RPMI7951 (cell line): ENCODE measurements at regions not wholly inside any gene's neighbourhood (a gene's known extent, or its start where the extent isn't known, plus 50 kb on each side); places are given as distances from the start of the nearest gene placed in this dataset.
"Not testable (repeated sequence)": the region's sequence is repeated elsewhere in the genome, so short reads cannot be mapped to it uniquely, and the experiment has no call there.

Source experiments
- DNase-seq: peaks from one replicate; pipeline ENCODE4 v3.0.0-alpha.2; 2012; ENCODE audit warnings: low read depth

DNA sequence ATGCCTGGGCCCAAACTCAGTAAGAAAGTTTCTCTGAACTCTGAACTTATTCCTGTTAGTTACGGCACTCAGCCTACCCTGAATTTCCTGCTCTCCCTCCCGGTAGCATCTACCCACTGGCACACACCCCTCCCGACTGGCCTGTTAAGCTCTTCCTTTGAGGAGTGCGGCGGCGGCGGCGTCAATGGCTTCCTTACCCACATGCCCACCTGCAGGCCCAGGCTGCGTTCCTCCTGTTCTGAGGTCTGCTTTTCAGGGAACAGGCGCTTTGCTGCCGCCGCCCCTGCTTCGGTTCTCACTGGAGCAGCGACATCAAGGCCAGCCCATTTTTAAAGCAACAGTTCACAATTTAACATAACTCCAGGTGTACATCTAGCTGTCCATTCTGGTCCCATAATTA lies 432.4 kb downstream of the DCDC2C start:
- DNase-seq, result no peak

DNA sequence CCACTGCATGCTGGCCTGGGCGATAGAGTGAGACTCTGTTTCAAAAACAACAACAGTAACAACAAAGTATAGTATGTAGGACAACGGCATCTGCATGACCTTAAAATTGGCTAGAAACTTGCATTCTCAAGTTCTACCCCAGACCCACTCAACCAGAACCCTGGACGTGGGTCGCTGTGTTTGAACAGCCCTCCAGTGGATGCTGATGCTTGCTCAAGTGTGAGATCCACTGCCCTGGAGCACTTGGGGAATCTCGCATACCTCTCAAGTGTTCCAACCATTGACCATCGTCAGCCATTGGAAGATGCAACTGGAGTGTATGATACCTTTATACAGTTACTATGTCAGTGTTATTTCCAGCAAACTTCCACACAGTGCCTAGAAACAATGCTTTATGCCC lies 435.9 kb downstream of the DCDC2C start:
- DNase-seq, result no peak

DNA sequence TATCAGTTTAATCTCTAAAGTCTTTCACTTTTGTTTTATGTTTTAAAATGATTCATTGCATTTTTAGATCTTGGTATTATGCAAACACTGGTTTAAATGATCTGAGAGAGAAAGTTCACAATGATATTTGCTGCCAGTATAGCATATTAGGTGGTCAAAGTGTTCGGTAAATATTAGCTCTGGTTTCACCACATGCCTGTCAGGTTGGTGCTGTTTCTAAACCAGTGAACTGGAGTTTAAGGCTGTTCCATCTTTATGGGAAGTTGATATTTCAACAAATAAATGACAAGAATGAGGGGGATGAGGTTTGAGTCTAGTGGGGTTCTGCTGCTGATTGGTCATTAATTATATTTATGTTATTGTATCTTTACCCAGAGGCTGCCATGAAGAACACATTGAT lies 436.4 kb downstream of the DCDC2C start:
- no peak for DNase-seq

DNA sequence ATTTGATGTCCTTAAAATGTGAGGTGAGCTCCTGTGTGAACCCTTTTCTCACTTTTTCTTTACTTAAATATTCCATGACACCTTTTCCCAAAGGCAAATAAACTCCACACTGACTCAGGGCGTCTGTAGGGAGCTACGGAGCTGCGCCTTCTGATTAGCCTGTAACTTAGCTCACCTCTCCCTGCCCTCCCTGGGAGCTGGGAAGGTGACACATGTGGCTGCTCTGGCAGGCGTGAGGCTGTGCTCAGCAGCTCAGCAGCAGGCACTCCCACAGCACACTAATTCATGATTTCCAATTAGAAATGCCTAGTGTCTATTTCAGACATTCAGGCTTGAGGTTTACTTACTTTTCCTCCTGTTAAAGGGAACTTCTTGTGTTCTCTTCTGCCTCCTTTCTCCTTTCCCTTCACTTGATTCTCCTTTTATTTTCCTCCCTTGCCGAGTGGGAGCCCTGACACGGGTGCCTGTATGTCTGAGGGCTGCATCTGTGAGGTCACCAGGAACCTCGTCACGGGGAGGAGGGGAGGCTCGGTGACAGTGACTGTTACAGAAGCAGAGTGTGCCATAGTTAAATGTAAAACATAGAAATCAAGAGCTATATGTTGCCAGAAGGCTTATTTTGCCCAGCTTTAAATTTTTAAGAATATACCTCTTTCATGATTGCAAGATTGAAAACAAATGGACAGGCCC lies 437.1 kb downstream of the DCDC2C start:
- DNase-seq, result no peak

DNA sequence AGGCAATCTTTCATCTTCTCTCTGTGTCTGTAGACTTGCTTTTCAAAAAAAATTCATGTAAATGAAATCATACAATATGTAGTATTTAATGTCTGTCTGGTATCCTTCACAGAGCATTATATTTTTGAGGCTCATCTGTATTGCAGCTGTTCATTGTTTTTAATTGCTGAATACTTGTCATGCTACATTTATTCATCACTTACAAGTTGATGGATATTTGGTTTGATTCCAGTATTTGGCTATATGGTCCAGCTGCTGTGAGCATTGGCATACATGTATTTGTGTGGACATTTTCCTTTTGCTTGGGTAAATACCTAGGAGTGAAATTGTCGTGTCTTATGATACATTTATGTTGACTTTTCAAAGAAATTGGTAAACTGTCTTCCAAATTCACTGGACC lies 441.4 kb downstream of the DCDC2C start:
- DNase-seq, result no peak

DNA sequence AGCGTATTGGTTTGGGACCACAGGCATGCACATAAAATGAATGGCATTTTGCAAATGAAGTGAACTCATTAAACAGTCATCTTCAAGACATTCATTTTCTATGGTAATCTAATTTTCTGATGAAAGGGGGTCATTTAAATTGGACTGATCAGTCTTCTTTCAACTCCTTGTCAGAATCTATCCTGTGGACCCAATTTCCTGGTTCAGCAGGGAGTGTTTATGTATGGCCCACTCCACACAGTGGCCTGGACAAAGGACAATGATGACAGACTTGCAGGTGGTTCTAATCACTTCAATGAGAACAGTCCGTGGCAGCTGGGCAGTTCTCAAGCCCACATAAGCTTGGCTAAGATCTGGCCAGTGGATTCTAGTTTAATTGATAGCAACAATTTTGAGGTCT lies 448.1 kb downstream of the DCDC2C start:
- no peak for DNase-seq

DNA sequence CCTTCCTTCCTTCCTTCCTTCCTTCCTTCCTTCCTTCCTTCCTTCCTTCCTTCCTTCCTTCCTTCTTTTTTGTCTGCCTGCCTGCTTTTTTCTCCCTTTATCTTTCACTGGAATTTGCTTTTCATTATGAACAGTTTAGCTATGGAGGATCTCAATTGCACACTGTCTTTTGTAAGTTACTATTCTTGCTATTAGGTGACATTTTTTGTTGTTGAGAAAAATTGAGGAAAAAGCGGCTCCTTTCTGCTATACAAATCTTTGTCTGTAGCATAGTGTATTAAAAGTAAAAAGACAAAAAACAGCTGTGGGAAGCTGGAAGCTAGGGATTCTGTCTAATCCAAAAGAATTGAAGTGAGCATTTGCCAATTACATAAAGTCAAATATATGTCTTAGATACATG lies 448.7 kb downstream of the DCDC2C start:
- DNase-seq, result no peak

DNA sequence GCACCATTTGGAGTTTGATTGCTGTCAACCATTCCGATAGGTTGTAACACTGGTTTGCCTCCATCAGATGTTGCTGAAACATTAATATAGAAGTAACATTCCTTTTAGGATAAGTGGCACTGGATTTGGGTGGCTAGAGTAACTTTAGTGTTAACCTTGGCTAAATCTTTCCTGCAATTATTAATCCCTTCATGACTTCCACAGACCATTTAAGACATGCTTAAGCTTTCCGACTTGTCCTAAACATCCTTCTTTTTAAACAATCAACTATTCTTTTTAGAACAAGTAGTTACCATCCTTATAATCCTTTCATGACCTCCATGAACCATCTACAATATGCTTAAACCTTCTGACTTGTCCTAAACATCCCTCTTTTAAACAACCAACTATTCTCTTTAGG lies 465.5 kb downstream of the DCDC2C start:
- no peak for DNase-seq

DNA sequence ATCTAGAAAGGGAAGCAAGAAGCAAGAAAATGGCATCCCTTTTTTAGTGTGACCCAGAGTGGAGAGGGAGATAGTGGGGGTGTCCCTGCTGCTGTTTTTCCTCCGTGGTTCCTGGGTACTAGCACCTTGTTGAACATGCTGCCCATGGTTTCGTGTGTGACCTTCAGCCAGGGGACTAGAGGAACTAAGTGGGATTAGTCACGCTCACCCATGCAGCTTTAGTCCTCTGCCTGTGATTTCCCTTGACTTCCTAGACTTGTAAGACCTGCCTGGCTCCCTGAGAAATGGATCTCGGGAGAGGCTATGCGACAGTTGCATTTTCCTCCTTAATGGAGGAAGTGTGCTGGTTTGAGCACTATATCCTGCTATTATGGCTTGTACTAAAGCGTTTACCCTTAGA lies 471.4 kb downstream of the DCDC2C start:
- DNase-seq, result no peak

DNA sequence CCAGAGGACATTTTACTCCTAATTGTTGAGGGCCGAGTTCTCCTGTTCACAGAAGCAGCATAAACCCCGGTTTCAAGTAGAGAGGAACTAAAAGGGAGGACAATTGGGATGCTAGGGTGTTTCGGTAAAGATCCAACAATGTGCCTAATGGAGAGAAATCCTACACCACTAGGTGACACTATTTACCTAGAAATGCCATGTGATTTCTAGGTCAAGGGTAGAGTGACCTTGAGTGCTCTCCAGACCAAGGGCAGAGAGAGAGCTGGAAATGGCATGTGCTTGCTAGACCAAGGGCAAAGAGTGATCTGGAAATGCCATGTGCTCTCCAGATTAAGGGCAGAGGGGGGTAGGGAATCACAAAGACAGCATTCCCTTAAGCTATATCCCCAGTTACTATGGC lies 472.0 kb downstream of the DCDC2C start:
- DNase-seq, result no peak

DNA sequence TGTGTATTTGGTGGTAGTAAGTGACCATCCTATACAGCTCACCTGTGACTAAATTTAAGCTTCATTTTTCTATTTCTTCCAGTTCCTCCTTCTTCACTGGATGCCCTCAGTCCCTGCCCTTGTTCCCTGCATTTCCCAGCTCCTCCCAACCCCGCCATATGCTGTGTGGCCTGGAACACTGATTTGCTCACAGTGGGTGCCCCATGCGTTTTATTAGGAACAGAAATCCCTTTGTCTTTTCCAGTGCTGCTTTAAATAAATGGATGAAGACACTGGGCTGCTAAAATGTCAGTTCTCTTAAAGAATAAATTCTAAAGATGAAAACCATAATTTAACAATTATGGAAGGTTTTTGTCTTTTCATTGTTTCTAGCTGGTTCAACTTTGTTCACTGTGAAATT lies 477.3 kb downstream of the DCDC2C start:
- no peak for DNase-seq

DNA sequence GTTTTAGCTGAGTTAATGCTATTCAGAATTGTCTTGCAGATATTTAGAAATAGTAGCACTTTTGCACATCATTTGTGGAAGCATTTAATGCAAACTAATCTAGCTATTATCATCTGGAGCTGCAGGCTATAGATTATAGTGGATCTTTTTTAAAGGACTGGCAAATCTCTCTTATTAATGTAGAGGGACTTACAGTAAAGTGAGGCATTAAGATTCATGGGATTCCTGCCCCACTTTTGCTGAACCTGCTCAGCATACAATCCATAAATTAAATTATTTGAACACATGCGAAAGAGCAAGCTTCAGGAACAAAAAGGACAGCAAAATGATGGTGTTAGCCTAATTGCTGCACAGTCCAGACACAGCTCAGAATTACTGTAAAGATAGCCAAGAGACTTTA lies 477.7 kb downstream of the DCDC2C start:
- no peak for DNase-seq

DNA sequence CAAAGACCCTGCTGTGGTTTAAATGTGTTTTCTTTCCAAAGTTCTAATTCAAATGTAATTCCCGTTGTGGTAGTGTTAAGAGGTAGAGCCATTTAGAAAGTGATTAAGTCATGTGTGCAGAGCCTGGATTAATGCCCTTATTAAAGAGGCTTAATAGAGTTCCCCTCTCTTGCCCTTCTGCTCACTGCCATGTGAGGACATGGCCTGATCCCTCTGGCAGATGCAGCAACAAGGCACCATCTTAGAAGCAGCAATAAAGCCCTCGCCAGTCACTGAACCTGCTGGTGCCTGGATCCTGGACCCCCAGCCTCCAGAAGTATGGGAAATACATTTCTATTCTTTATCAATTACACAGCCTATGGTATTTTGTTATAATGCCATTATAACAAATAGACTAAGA lies 485.2 kb downstream of the DCDC2C start:
- DNase-seq, result no peak

DNA sequence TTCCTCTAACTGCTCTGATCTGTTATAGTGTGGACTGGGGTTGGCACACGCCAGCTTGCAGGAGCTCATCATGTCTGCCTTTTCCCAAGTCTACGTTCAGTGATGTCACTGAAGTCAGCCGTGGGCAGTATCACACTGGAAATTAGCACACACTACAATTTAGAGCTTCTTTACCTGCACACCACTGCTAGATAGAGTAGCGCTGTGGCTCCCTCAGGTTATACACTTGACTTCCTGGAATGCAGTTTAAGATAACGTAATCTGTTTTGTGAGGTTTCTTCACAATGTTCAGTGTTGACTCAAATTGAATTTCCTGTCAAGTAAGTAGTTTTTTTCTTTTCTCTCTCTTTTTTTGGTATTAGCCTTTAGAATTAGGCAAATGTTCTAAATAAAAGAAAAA lies 487.2 kb downstream of the DCDC2C start:
- DNase-seq, result no peak

DNA sequence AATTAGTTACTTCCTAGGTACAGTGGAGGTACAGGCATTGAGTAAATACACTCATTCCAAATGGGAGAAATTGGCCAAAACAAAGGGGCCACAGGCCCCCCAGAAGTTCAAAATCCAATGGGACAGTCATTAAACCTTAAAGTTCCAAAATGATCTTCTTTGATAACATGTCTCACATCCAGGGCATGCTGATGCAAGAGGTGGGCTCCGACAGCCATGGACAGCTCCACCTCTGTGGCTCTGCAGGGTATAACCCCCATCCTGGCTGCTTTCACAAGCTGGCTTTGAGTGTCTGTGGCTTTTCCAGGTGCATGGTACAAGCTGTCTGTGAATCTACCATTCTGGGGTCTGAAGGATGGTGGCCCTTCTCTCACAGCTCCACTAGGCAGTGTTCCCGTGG lies 488.7 kb downstream of the DCDC2C start:
- no peak for DNase-seq

DNA sequence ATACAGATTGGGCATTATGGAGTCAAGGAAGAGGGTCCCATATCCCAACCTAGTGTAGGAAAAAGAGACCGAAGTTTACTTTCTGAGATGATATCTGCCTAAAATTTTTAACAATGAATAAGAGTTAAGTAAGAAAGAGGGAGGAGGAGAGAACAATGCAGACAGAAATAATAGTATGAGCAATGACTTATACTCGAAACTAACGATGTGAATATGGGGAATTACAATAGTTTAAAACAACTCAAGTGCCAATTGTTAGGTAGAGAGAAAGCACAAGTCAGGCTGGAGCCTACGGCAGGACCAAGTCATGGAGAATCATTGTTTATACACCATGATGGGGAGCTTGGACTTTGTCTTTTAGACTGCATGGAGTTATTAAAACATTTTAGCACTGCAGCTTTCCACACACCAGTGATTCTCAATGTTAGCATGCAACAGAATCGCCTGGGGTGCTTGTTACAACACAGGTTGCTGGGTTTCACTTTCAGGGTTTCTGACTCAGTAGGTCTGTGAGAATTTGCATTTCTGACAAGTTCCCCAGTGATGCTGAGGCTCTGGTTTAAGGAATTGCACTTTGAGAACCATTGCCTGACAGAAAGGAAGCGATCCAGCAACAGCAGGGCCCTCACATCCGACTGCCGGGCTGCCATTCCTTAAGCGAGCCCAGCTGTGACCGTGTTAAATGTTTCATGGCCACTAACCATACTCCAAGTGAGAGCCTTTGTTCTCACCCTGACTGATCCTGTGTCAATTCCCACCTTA lies 511.2 kb downstream of the DCDC2C start:
- DNase-seq, result no peak

DNA sequence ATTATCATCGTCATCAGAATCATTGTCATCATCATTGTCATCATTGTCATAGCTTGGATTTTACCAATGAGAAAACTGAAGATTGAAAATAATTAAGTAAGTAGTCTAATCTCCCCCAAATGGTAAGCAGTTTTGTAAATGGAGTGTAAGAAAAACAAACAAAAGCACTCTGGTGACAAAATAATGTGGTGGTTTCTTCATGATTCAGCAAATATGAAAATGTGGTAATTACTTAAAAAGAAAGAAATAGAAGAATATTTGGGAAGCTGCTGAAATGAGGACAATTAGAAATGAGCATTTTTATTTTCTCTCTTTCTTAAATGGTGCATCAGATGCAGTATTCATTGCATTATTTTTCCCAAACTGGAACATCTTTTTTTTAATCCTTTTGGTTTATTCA lies 514.4 kb downstream of the DCDC2C start:
- DNase-seq, result no peak

DNA sequence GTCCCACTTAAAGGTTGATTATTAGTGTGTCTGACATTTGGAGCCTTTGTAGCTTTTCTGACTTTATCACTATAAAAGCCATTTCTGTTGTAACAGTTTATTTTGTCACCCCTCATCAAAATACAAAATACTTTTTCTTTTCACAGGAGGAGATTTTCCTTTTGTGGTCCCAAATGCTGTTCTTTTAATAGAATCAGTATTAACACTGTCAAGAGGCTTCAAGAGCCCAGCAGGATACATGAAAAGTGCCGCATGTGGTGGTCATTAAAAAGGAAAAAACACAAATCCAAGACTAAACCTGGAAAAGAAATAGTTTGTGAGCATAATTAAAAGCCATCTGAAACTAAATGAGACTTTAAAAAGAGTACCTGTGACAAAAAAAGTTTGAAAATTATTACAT lies 515.7 kb downstream of the DCDC2C start:
- DNase-seq, result no peak

DNA sequence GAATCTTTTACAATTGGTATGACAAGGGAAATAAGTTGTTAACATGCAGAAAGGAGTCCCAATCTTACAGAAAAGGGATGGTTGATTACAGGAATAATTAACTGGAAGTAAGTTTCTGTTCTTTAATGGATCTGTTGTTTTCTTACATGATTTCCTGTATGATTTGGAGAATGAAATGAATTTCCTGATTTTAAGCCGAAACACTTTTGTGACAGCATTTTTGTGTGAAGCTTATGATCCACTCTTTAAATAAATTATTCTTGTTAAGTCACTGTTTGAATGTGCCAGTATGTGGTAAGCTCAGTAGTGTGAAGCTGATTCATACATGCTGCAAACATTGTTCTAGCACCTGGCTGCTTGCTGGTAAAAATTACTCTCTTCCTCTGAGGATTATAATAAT lies 516.2 kb downstream of the DCDC2C start:
- no peak for DNase-seq

DNA sequence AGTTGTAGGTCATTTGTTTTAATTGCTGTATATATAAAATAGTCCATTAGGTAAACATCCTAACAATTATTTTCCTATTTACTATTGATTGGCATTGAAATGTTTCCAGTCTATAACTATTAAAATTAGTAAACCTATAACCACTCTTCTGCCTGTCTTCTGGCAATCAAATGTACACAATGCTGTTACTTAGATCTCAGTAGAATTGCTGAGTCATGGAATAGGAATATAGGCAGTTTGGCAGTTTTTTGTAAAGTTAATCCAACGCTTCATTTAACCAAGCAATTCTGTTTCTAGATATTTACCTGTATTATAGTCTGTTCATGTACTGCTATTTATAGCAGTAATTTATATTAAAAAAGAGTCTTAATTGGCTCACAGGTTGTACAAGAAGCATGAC lies 518.1 kb downstream of the DCDC2C start:
- no peak for DNase-seq

DNA sequence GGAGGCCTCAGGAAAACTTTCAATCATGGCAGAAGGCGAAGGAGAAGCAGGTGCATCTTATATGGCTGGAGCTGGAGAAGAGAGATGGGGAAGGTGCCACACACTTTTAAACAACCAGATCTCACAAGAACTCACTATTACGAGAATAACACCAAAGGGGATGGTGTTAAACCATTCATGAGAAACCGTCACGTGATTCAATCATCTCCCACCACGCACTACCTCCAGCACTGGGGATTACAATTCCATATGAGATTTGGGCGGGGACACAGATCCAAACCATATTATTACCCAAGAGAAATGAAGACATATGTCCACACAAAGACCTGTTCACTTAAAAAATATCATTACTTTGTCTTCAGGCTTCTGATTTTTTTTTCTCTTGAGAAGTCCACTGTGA lies 518.5 kb downstream of the DCDC2C start:
- no peak for DNase-seq

DNA sequence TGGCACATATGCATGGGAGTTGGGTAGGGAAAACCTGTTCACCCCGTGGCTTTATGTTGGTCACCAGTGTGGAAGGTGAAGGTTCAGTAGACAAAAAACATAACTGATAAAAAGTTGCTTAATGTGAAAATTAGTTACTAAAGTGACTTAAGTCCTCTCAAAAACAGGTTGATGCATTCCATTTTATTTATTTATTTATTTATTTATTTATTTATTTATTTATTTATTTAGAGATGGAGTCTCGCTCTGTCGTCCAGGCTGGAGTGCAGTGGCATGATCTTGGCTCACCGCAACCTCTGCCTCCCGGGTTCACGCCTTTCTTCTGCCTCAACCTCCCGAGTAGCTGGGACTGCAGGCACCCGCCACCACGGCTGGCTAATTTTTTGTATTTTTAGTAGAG lies 541.0 kb downstream of the DCDC2C start:
- DNase-seq, result not testable (repeated sequence)

DNA sequence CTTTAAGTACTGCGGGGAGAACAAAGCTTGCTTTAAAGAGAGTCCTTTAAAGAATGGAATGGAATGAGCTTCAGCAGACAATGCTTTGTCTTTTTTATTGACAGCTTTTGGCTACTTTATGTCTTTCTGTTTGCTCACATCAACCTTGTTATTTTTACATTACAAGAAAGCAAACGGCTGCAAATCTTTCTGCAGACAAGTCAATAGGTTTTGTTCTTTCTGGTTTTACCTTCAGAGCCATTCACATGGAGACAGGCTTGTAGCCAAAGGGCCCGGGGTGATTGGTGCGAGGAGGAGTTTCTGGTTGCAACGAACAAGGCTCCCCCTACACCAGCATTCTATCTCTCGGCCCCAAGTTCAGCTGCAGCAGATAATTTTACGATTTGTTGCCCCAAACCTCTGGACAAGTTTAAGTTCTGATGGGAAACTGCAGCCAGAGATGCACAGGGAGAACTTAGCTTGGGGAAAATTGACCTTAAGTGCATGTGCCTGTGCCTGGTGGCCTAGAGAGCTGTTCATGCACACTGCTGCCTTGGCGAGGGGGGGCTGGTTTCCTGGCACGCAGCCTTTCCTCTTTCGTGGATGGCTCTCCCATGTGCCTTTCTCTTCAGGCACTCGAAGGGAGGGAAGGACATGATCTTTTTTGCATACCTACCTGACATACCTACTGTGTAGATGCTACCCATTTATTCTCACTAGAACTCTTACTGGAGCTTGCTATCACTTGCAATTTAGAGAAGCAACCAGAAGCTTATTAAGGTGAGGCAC lies 543.2 kb downstream of the DCDC2C start:
- no peak for DNase-seq
